ENCODE measurements at regions not wholly inside any gene's neighbourhood (a gene's known extent, or its start where the extent isn't known, plus 50 kb on each side); places are given as distances from the start of the nearest gene placed in this dataset.

- TF ChIP-seq CTCF (IDR thresholded peaks at IDR 0.05; ENCODE audit: low read length) = no peak
- no peak for TF ChIP-seq EZH2 (optimal IDR thresholded peaks at IDR 0.05; ENCODE audit: low read depth, low read length)
Observed at GRCh38 chr4:124279741-124280140, 432.8 kb downstream of the ANKRD50 start.

All from MM.1S (cell line).